ENCODE measurements at regions not wholly inside any gene's neighbourhood (a gene's known extent, or its start where the extent isn't known, plus 50 kb on each side); places are given as distances from the start of the nearest gene placed in this dataset.

DNA sequence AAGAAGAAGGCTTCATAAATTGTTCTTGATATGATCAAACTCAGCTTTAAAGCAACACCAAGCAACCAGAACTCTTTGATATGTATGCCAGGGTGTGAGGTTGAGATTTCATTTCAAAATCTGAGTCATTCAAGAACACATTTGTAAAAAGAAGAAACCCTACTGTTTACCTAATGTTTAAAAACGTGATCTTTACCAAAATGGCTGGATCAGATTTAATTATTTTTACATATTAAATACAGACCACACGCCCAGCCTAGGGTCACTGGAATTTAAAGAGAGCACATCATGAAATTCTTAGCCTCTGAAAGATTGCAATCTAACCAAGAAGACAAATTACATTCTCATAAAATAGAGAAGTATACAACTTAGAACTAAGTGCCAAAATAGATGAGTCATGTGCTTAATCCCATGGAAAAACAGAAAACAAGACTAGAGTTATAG is 206.8 kb upstream of the SMLR1 start:
- H3K4me1 ChIP-seq (ENCODE audit: control insufficient read depth in 5 of 5, insufficient read depth in 5 of 5, low read length in 5 of 5) = no peaks in the 10 kb centered on the region
- H3K4me3 ChIP-seq (ENCODE audit: low read depth in 1 of 5, low read length in 5 of 5) = no peak overlapping the region
- H3K9ac ChIP-seq (ENCODE audit: low read length in 5 of 5) = no peak overlapping the region
- H3K27me3 ChIP-seq (ENCODE audit: control insufficient read depth in 5 of 5, insufficient read depth in 4 of 5, low read length in 5 of 5) = no peaks in the 10 kb centered on the region
- peaks cover 0 to 5% (median 0%) of the 10 kb centered on the region in 5 donors for H3K9me3 ChIP-seq (ENCODE audit: control insufficient read depth in 5 of 5, low read length in 5 of 5)
- no peaks in the 10 kb centered on the region for H3K36me3 ChIP-seq (ENCODE audit: control insufficient read depth in 5 of 5, insufficient read depth in 5 of 5, low read length in 5 of 5)
- no peak overlapping the region for H3K27ac ChIP-seq (ENCODE audit: low read depth, low read length)

- Histone ChIP-seq H3K4me3 (ENCODE audit: low read depth in 1 of 5, low read length in 5 of 5) (no peak overlapping the region), H3K36me3 (ENCODE audit: control insufficient read depth in 5 of 5, insufficient read depth in 5 of 5, low read length in 5 of 5) (no peaks in the 10 kb centered on the region), H3K9me3 (ENCODE audit: control insufficient read depth in 5 of 5, low read length in 5 of 5) (peaks cover 0 to 5% (median 0%) of the 10 kb centered on the region in 5 donors), H3K9ac (ENCODE audit: low read length in 5 of 5) (no peak overlapping the region), H3K4me1 (ENCODE audit: control insufficient read depth in 5 of 5, insufficient read depth in 5 of 5, low read length in 5 of 5) (no peaks in the 10 kb centered on the region), H3K27ac (ENCODE audit: low read depth, low read length) (no peak overlapping the region), H3K27me3 (ENCODE audit: control insufficient read depth in 5 of 5, insufficient read depth in 4 of 5, low read length in 5 of 5) (no peaks in the 10 kb centered on the region)
Measured at GRCh38 chr6:130622142-130622541, 205.1 kb upstream of the SMLR1 start.

GRCh38 chr6:130624046-130624445 is 203.2 kb upstream of the SMLR1 start:
- Histone ChIP-seq H3K27me3 (ENCODE audit: control insufficient read depth in 5 of 5, insufficient read depth in 4 of 5, low read length in 5 of 5) (no peaks in the 10 kb centered on the region), H3K27ac (ENCODE audit: low read depth, low read length) (no peak overlapping the region), H3K9me3 (ENCODE audit: control insufficient read depth in 5 of 5, low read length in 5 of 5) (peaks cover 0 to 5% (median 0%) of the 10 kb centered on the region in 5 donors), H3K9ac (ENCODE audit: low read length in 5 of 5) (no peak overlapping the region), H3K4me3 (ENCODE audit: low read depth in 1 of 5, low read length in 5 of 5) (no peak overlapping the region), H3K36me3 (ENCODE audit: control insufficient read depth in 5 of 5, insufficient read depth in 5 of 5, low read length in 5 of 5) (no peaks in the 10 kb centered on the region), H3K4me1 (ENCODE audit: control insufficient read depth in 5 of 5, insufficient read depth in 5 of 5, low read length in 5 of 5) (no peaks in the 10 kb centered on the region)

- Histone ChIP-seq H3K9ac (ENCODE audit: low read length in 5 of 5) (no peak overlapping the region), H3K27me3 (ENCODE audit: control insufficient read depth in 5 of 5, insufficient read depth in 4 of 5, low read length in 5 of 5) (no peaks in the 10 kb centered on the region), H3K4me1 (ENCODE audit: control insufficient read depth in 5 of 5, insufficient read depth in 5 of 5, low read length in 5 of 5) (no peaks in the 10 kb centered on the region), H3K36me3 (ENCODE audit: control insufficient read depth in 5 of 5, insufficient read depth in 5 of 5, low read length in 5 of 5) (no peaks in the 10 kb centered on the region), H3K9me3 (ENCODE audit: control insufficient read depth in 5 of 5, low read length in 5 of 5) (peaks cover 0 to 5% (median 0%) of the 10 kb centered on the region in 5 donors), H3K4me3 (ENCODE audit: low read depth in 1 of 5, low read length in 5 of 5) (no peak overlapping the region), H3K27ac (ENCODE audit: low read depth, low read length) (no peak overlapping the region)
Measured at GRCh38 chr6:130625825-130626527, 201.2 kb upstream of the SMLR1 start.

GRCh38 chr6:130628862-130629261 is 198.3 kb upstream of the SMLR1 start:
- H3K4me3 ChIP-seq (ENCODE audit: low read depth in 1 of 5, low read length in 5 of 5) = no peak overlapping the region
- H3K36me3 ChIP-seq (ENCODE audit: control insufficient read depth in 5 of 5, insufficient read depth in 5 of 5, low read length in 5 of 5) = no peaks in the 10 kb centered on the region
- no peaks in the 10 kb centered on the region for H3K4me1 ChIP-seq (ENCODE audit: control insufficient read depth in 5 of 5, insufficient read depth in 5 of 5, low read length in 5 of 5)
- no peak overlapping the region for H3K9ac ChIP-seq (ENCODE audit: low read length in 5 of 5)
- H3K27me3 ChIP-seq (ENCODE audit: control insufficient read depth in 5 of 5, insufficient read depth in 4 of 5, low read length in 5 of 5) = no peaks in the 10 kb centered on the region
- no peaks in the 10 kb centered on the region for H3K9me3 ChIP-seq (ENCODE audit: control insufficient read depth in 5 of 5, low read length in 5 of 5)
- H3K27ac ChIP-seq (ENCODE audit: low read depth, low read length) = no peak overlapping the region

- no peaks in the 10 kb centered on the region for H3K27me3 ChIP-seq (ENCODE audit: control insufficient read depth in 5 of 5, insufficient read depth in 4 of 5, low read length in 5 of 5)
- H3K9ac ChIP-seq (ENCODE audit: low read length in 5 of 5) = no peak overlapping the region
- H3K9me3 ChIP-seq (ENCODE audit: control insufficient read depth in 5 of 5, low read length in 5 of 5) = no peaks in the 10 kb centered on the region
- no peak overlapping the region for H3K4me3 ChIP-seq (ENCODE audit: low read depth in 1 of 5, low read length in 5 of 5)
- H3K27ac ChIP-seq (ENCODE audit: low read depth, low read length) = no peak overlapping the region
- no peaks in the 10 kb centered on the region for H3K36me3 ChIP-seq (ENCODE audit: control insufficient read depth in 5 of 5, insufficient read depth in 5 of 5, low read length in 5 of 5)
- H3K4me1 ChIP-seq (ENCODE audit: control insufficient read depth in 5 of 5, insufficient read depth in 5 of 5, low read length in 5 of 5) = no peaks in the 10 kb centered on the region
Measured at GRCh38 chr6:130629640-130630039, 197.6 kb upstream of the SMLR1 start.

GRCh38 chr6:130632277-130632676 is 194.9 kb upstream of the SMLR1 start:
- no peaks in the 10 kb centered on the region for H3K9me3 ChIP-seq (ENCODE audit: control insufficient read depth in 5 of 5, low read length in 5 of 5)
- no peak overlapping the region for H3K9ac ChIP-seq (ENCODE audit: low read length in 5 of 5)
- no peaks in the 10 kb centered on the region for H3K4me1 ChIP-seq (ENCODE audit: control insufficient read depth in 5 of 5, insufficient read depth in 5 of 5, low read length in 5 of 5)
- no peaks in the 10 kb centered on the region for H3K27me3 ChIP-seq (ENCODE audit: control insufficient read depth in 5 of 5, insufficient read depth in 4 of 5, low read length in 5 of 5)
- H3K36me3 ChIP-seq (ENCODE audit: control insufficient read depth in 5 of 5, insufficient read depth in 5 of 5, low read length in 5 of 5) = no peaks in the 10 kb centered on the region
- no peak overlapping the region for H3K27ac ChIP-seq (ENCODE audit: low read depth, low read length)
- H3K4me3 ChIP-seq (ENCODE audit: low read depth in 1 of 5, low read length in 5 of 5) = no peak overlapping the region

DNA sequence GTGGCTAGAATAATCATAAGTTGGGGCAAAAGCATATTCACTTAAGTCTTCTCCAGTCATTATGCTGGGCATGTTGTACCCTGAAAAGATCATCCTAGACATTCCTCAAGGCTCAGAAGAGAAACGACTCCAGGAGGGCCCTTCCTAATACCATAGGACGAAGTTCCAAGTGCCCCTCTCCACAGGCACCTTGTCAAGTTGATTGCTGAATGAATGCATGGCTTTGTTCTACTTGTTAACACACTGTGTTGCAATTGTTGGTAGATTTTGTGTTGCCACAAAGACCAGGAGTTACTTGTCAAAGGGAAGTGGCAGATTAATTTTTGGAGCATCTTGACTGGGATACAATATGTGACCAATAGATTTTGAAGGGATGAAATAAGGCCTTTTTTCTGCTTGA is 194.3 kb upstream of the SMLR1 start:
- Histone ChIP-seq H3K36me3 (ENCODE audit: control insufficient read depth in 5 of 5, insufficient read depth in 5 of 5, low read length in 5 of 5) (no peaks in the 10 kb centered on the region), H3K4me3 (ENCODE audit: low read depth in 1 of 5, low read length in 5 of 5) (no peak overlapping the region), H3K9me3 (ENCODE audit: control insufficient read depth in 5 of 5, low read length in 5 of 5) (no peaks in the 10 kb centered on the region), H3K27me3 (ENCODE audit: control insufficient read depth in 5 of 5, insufficient read depth in 4 of 5, low read length in 5 of 5) (no peaks in the 10 kb centered on the region), H3K27ac (ENCODE audit: low read depth, low read length) (no peak overlapping the region), H3K4me1 (ENCODE audit: control insufficient read depth in 5 of 5, insufficient read depth in 5 of 5, low read length in 5 of 5) (no peaks in the 10 kb centered on the region), H3K9ac (ENCODE audit: low read length in 5 of 5) (no peak overlapping the region)

- H3K27me3 ChIP-seq (ENCODE audit: control insufficient read depth in 5 of 5, insufficient read depth in 4 of 5, low read length in 5 of 5) = no peaks in the 10 kb centered on the region
- H3K27ac ChIP-seq (ENCODE audit: low read depth, low read length) = no peak overlapping the region
- no peaks in the 10 kb centered on the region for H3K36me3 ChIP-seq (ENCODE audit: control insufficient read depth in 5 of 5, insufficient read depth in 5 of 5, low read length in 5 of 5)
- no peak overlapping the region for H3K4me3 ChIP-seq (ENCODE audit: low read depth in 1 of 5, low read length in 5 of 5)
- no peak overlapping the region for H3K9ac ChIP-seq (ENCODE audit: low read length in 5 of 5)
- peaks cover 0 to 21% (median 14%) of the 10 kb centered on the region in 5 donors for H3K9me3 ChIP-seq (ENCODE audit: control insufficient read depth in 5 of 5, low read length in 5 of 5)
- H3K4me1 ChIP-seq (ENCODE audit: control insufficient read depth in 5 of 5, insufficient read depth in 5 of 5, low read length in 5 of 5) = no peaks in the 10 kb centered on the region
Measured at GRCh38 chr6:130643361-130643760, 183.8 kb upstream of the SMLR1 start.

DNA sequence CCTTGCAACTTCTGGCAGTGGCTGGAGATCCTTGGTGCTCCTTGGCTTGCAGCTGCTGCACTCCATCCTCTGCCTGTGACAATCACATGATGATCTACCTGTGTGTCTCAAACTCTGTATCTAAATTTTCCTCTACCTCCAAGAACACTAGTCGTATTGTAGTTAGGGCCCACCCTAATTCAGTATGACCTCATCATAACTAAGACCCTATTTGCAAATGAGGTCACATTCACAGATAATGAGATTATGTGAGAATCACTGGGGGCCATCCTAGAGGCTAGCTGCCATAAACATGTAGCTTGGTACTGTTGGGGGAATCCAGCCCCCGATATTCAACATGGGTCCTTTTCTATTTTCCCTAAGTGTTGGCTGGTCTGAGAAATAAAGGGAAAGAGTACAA is 183.0 kb upstream of the SMLR1 start:
- H3K27ac ChIP-seq (ENCODE audit: low read depth, low read length) = no peak overlapping the region
- H3K9ac ChIP-seq (ENCODE audit: low read length in 5 of 5) = no peak overlapping the region
- no peak overlapping the region for H3K4me3 ChIP-seq (ENCODE audit: low read depth in 1 of 5, low read length in 5 of 5)
- no peaks in the 10 kb centered on the region for H3K36me3 ChIP-seq (ENCODE audit: control insufficient read depth in 5 of 5, insufficient read depth in 5 of 5, low read length in 5 of 5)
- H3K27me3 ChIP-seq (ENCODE audit: control insufficient read depth in 5 of 5, insufficient read depth in 4 of 5, low read length in 5 of 5) = no peaks in the 10 kb centered on the region
- no peaks in the 10 kb centered on the region for H3K4me1 ChIP-seq (ENCODE audit: control insufficient read depth in 5 of 5, insufficient read depth in 5 of 5, low read length in 5 of 5)
- H3K9me3 ChIP-seq (ENCODE audit: control insufficient read depth in 5 of 5, low read length in 5 of 5) = peaks cover 0 to 18% (median 14%) of the 10 kb centered on the region in 5 donors

Measured in subcutaneous abdominal adipose tissue (tissue), 5 donors.